GM23338 (cell line): ENCODE measurements at regions not wholly inside any gene's neighbourhood (a gene's known extent, or its start where the extent isn't known, plus 50 kb on each side); places are given as distances from the start of the nearest gene placed in this dataset.

Experiments
- ATAC-seq: fragments of 200-7000 bp; cut with Tn5 transposase; 3 replicates; pipeline ENCODE4 v1.9.1; 2020
- DNase-seq: peaks from one replicate; pipeline ENCODE4 v3.0.0-alpha.2; 2015; ENCODE audit warnings: low spot score
- H2AFZ ChIP-seq: fragments of 200-600 bp; sonication (generic); 2 replicates; pipeline ENCODE4 v1.8.0; 2016; ENCODE audit warnings: antibody characterized with exemption, mild to moderate bottlenecking, moderate library complexity
- H3F3A ChIP-seq: fragments of 200-600 bp; sonication (generic); replicated peaks from 2 replicates; pipeline ENCODE4 v1.8.0; 2017; ENCODE audit warnings: antibody characterized with exemption, mixed run types, low read depth
- H3K27ac ChIP-seq: fragments of 200-600 bp; sonication (generic); 2 replicates; pipeline ENCODE4 v1.6.1; 2016; ENCODE audit warnings: low read depth
- H3K27me3 ChIP-seq: fragments of 200-600 bp; sonication (generic); 2 replicates; pipeline ENCODE4 v1.8.0; 2016; ENCODE audit warnings: mild to moderate bottlenecking, mixed run types, moderate library complexity; ENCODE audit not compliant: insufficient read depth
- H3K36me3 ChIP-seq: fragments of 200-600 bp; sonication (generic); 2 replicates; pipeline ENCODE4 v1.8.0; 2016; ENCODE audit warnings: mild to moderate bottlenecking; ENCODE audit not compliant: insufficient read depth
- H3K4me1 ChIP-seq: fragments of 200-600 bp; sonication (generic); 2 replicates; pipeline ENCODE4 v1.8.0; 2016; ENCODE audit warnings: mild to moderate bottlenecking, moderate library complexity; ENCODE audit not compliant: insufficient read depth
- H3K4me2 ChIP-seq: fragments of 200-600 bp; sonication (generic); 2 replicates; pipeline ENCODE4 v1.7.1; 2017; ENCODE audit warnings: mixed run types
- H3K4me3 ChIP-seq: fragments of 200-600 bp; sonication (generic); 2 replicates; pipeline ENCODE4 v1.6.1; 2016; ENCODE audit warnings: mixed run types
- H3K79me2 ChIP-seq: fragments of 200-600 bp; sonication (generic); replicated peaks from 2 replicates; pipeline ENCODE4 v1.8.0; 2017; ENCODE audit warnings: mild to moderate bottlenecking; ENCODE audit not compliant: insufficient read depth
- H3K9me2 ChIP-seq: fragments of 200-600 bp; sonication (generic); 2 replicates; pipeline ENCODE4 v1.8.0; 2017; ENCODE audit not compliant: insufficient read depth
- H4K20me1 ChIP-seq: fragments of 200-600 bp; sonication (generic); replicated peaks from 2 replicates; pipeline ENCODE4 v1.8.0; 2017; ENCODE audit warnings: mild to moderate bottlenecking; ENCODE audit not compliant: insufficient read depth
- H3K27ac Mint-ChIP-seq: 2 replicates; pipeline ENCODE4 v1.8.0; 2020; ENCODE audit warnings: inconsistent platforms, mild to moderate bottlenecking, moderate library complexity, mixed read lengths
- H3K27me3 Mint-ChIP-seq: 3 replicates; pipeline ENCODE4 v1.8.0; 2022; ENCODE audit warnings: low read depth, mild to moderate bottlenecking, moderate library complexity, mixed read lengths, inconsistent platforms; ENCODE audit not compliant: insufficient read depth, poor library complexity
- H3K36me3 Mint-ChIP-seq: 3 replicates; pipeline ENCODE4 v1.8.0; 2021; ENCODE audit warnings: low read depth, mild to moderate bottlenecking, inconsistent platforms, moderate library complexity, mixed read lengths
- H3K4me1 Mint-ChIP-seq: 3 replicates; pipeline ENCODE4 v1.8.0; 2020; ENCODE audit warnings: mild to moderate bottlenecking, inconsistent platforms, mixed read lengths
- H3K4me3 Mint-ChIP-seq: 3 replicates; pipeline ENCODE4 v1.8.0; 2021; ENCODE audit warnings: moderate library complexity, mild to moderate bottlenecking, inconsistent platforms, mixed read lengths
- H3K9me3 Mint-ChIP-seq: 3 replicates; pipeline ENCODE4 v1.8.0; 2020; ENCODE audit warnings: moderate library complexity, mild to moderate bottlenecking, inconsistent platforms, mixed read lengths
- CREB1 ChIP-seq: fragments of 250-450 bp; sonication (Bioruptor Pico); IDR thresholded peaks from 2 replicates; pipeline ENCODE4 v1.5.0; 2020; ENCODE audit warnings: low read depth, mild to moderate bottlenecking, moderate library complexity
- CTCF ChIP-seq, 2 experiments: fragments of 200-600 bp in 1 of 2; sonication (generic) in 1 of 2; conservative IDR thresholded peaks; 2 replicates each; pipeline versions ENCODE4 v1.5.1 to v1.6.1; 2016 to 2017; ENCODE audit warnings: antibody characterized with exemption in 2 of 2, low read depth in 2 of 2, mild to moderate bottlenecking in 2 of 2, moderate library complexity in 1 of 2
- EZH2 ChIP-seq: fragments of 200-600 bp; sonication (generic); IDR thresholded peaks from one replicate; pipeline ENCODE4 v1.8.0; 2017; ENCODE audit warnings: antibody characterized with exemption, mild to moderate bottlenecking, low read depth; ENCODE audit not compliant: unreplicated experiment
- STAT1 ChIP-seq: IDR thresholded peaks from one replicate; pipeline ENCODE4 v1.6.1; 2016; ENCODE audit warnings: antibody characterized with exemption; ENCODE audit not compliant: unreplicated experiment
- ZNF114 ChIP-seq: fragments of 250-450 bp; sonication (Bioruptor Pico); IDR thresholded peaks from 2 replicates; pipeline ENCODE4 v1.5.0; 2020; ENCODE audit warnings: mild to moderate bottlenecking, moderate library complexity
- ZNF331 ChIP-seq: fragments of 250-450 bp; sonication (Bioruptor Pico); IDR thresholded peaks from 2 replicates; pipeline ENCODE4 v1.5.0; 2020; ENCODE audit warnings: low read depth, mild to moderate bottlenecking, moderate library complexity
- ZNF462 ChIP-seq: fragments of 250-450 bp; sonication (Bioruptor Pico); IDR thresholded peaks from 2 replicates; pipeline ENCODE4 v1.5.0; 2020; ENCODE audit warnings: mild to moderate bottlenecking, moderate library complexity

GRCh38 chr12:60205500-60205899, 609.7 kb downstream of the SLC16A7 start (continued):
- TF ChIP-seq ZNF462 (CRISPR knock-in tag) = no peak

- DNase-seq (no peak), ATAC-seq (no peak)
- no peaks in the 10 kb centered on the region for H4K20me1 ChIP-seq
- H3F3A ChIP-seq = no peaks in the 10 kb centered on the region
- H2AFZ ChIP-seq = no peak overlapping the region
- H3K4me3 ChIP-seq = no peak overlapping the region
- H3K4me1 ChIP-seq = no peaks in the 10 kb centered on the region
- Mint-ChIP-seq H3K4me1 (peaks cover 15% of the 10 kb centered on the region; the same call in 2 of the 3 replicates), H3K9me3 (peaks cover 28% of the 10 kb centered on the region), H3K36me3 (peaks cover 28% of the 10 kb centered on the region), H3K27me3 (no peaks in the 10 kb centered on the region), H3K27ac (peak overlapping the region; percentile 6; the same call in 1 of the 2 replicates), H3K4me3 (no peak overlapping the region)
- H3K36me3 ChIP-seq = no peaks in the 10 kb centered on the region
- no peaks in the 10 kb centered on the region for H3K9me2 ChIP-seq
- no peaks in the 10 kb centered on the region for H3K27me3 ChIP-seq
- H3K79me2 ChIP-seq = no peaks in the 10 kb centered on the region
- H3K4me2 ChIP-seq = no peak overlapping the region
- H3K27ac ChIP-seq = no peak overlapping the region
- TF ChIP-seq CREB1 (CRISPR knock-in tag) (no peak), STAT1 (no peak), ZNF462 (CRISPR knock-in tag) (no peak), ZNF331 (CRISPR knock-in tag) (no peak), EZH2 (no peak), CTCF (conservative IDR thresholded peaks at IDR 0.05; ENCODE audit: low read depth in 2 of 2) (no peak), ZNF114 (no peak)
Observed at GRCh38 chr12:60209521-60209920, 613.7 kb downstream of the SLC16A7 start.
